ENCODE measurements at regions not wholly inside any gene's neighbourhood (a gene's known extent, or its start where the extent isn't known, plus 50 kb on each side); places are given as distances from the start of the nearest gene placed in this dataset.
A peak's percentile ranks its signal among the peaks of the same experiment; 100 is the strongest.

DNA sequence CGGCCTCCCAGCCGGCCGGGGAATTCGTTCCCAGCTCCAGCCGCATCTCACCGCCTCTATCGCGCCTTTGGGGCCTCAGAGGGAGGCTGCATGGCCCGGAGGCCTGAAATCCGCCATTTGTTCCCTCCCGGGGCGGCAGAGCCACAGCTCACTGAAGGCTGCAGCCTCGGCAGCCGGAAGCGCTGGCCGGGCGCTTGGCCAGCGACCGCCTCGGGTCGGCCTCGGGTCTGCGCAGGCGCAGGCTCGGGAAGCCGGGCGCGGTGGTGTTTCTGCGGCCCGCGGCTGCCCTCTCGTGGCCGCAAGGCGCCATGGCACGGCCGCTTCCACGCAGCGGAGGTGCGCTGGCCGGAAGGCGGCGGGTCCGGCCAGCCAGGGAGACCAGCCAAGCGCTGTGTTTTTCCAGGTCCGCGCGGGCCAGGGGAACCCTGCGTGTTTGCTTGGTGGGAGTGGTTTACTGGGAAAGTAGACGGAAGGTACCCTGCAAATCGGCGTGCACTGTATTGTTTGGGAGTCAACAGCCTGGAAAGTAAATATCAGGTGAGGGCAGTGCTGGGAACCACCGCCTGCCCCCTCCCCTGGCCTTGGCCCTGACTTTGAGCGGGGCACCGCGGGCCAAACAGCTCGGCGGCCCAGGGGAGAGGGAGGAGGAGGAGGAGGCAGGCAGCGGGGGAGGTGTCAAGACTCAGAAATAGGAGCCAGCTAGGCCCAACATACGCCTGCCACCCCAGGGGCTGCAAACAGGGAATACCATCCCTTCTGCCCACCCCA lies 52.7 kb upstream of the CD34 start (continued):
- TF ChIP-seq MTA3 (CRISPR knock-in tag; IDR thresholded peaks at IDR 0.05) (no peak), ZNF513 (CRISPR knock-in tag; conservative IDR thresholded peaks at IDR 0.05) (no peak), HOXD1 (CRISPR knock-in tag; IDR thresholded peaks at IDR 0.05) (0 out of 2 replicates have a peak, but pooled peaks have one; percentile 49), MTF2 (CRISPR knock-in tag; IDR thresholded peaks at IDR 0.05; ENCODE audit: borderline replicate concordance) (0 out of 2 replicates have a peak, but pooled peaks have one; percentile 86), XRCC5 (optimal IDR thresholded peaks at IDR 0.05; ENCODE audit: low read length) (peak; percentile 27), TFE3 (CRISPR knock-in tag; IDR thresholded peaks at IDR 0.05) (0 out of 2 replicates have a peak, but pooled peaks have one; percentile 53), FOXK1 (CRISPR knock-in tag; IDR thresholded peaks at IDR 0.05; ENCODE audit: borderline replicate concordance, low read depth) (no peak), SRSF9 (IDR thresholded peaks at IDR 0.05; ENCODE audit: borderline replicate concordance, insufficient read depth, low read depth, low read length, poor library complexity, severe bottlenecking) (no peak), HIVEP1 (CRISPR knock-in tag; IDR thresholded peaks at IDR 0.05) (peak; percentile 87; the same call in 1 of the 2 replicates), ZNF724P (CRISPR knock-in tag; IDR thresholded peaks at IDR 0.05; ENCODE audit: borderline replicate concordance) (no peak), TCF12 (IDR thresholded peaks at IDR 0.05) (no peak), TCF12 (CRISPR knock-in tag; IDR thresholded peaks at IDR 0.05) (0 out of 2 replicates have a peak, but pooled peaks have one; percentile 45), THAP9 (CRISPR knock-in tag; IDR thresholded peaks at IDR 0.05; ENCODE audit: borderline replicate concordance) (0 out of 2 replicates have a peak, but pooled peaks have one; percentile 51), STAG1 (CRISPR knock-in tag; IDR thresholded peaks at IDR 0.05) (peak; percentile 95), ZNF329 (CRISPR knock-in tag; IDR thresholded peaks at IDR 0.05; ENCODE audit: low read depth) (peak; percentile 54; the same call in 1 of the 2 replicates)
- TF ChIP-seq, protein P1, sequence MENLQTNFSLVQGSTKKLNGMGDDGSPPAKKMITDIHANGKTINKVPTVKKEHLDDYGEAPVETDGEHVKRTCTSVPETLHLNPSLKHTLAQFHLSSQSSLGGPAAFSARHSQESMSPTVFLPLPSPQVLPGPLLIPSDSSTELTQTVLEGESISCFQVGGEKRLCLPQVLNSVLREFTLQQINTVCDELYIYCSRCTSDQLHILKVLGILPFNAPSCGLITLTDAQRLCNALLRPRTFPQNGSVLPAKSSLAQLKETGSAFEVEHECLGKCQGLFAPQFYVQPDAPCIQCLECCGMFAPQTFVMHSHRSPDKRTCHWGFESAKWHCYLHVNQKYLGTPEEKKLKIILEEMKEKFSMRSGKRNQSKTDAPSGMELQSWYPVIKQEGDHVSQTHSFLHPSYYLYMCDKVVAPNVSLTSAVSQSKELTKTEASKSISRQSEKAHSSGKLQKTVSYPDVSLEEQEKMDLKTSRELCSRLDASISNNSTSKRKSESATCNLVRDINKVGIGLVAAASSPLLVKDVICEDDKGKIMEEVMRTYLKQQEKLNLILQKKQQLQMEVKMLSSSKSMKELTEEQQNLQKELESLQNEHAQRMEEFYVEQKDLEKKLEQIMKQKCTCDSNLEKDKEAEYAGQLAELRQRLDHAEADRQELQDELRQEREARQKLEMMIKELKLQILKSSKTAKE (CRISPR knock-in tag; IDR thresholded peaks at IDR 0.05; ENCODE audit: borderline replicate concordance), result peak; percentile 80; the same call in 1 of the 2 replicates
- TF ChIP-seq, protein P2, sequence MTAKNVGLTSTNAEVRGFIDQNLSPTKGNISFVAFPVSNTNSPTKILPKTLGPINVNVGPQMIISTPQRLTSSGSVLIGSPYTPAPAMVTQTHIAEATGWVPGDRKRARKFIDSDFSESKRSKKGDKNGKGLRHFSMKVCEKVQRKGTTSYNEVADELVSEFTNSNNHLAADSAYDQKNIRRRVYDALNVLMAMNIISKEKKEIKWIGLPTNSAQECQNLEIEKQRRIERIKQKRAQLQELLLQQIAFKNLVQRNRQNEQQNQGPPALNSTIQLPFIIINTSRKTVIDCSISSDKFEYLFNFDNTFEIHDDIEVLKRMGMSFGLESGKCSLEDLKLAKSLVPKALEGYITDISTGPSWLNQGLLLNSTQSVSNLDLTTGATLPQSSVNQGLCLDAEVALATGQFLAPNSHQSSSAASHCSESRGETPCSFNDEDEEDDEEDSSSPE (CRISPR knock-in tag; IDR thresholded peaks at IDR 0.05), result peak; percentile 62; the same call in 1 of the 2 replicates
- TF ChIP-seq, protein P3, sequence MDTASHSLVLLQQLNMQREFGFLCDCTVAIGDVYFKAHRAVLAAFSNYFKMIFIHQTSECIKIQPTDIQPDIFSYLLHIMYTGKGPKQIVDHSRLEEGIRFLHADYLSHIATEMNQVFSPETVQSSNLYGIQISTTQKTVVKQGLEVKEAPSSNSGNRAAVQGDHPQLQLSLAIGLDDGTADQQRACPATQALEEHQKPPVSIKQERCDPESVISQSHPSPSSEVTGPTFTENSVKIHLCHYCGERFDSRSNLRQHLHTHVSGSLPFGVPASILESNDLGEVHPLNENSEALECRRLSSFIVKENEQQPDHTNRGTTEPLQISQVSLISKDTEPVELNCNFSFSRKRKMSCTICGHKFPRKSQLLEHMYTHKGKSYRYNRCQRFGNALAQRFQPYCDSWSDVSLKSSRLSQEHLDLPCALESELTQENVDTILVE (CRISPR knock-in tag; IDR thresholded peaks at IDR 0.05), result peak; percentile 19; the same call in 1 of the 2 replicates
